ENCODE measurements at regions not wholly inside any gene's neighbourhood (a gene's known extent, or its start where the extent isn't known, plus 50 kb on each side); places are given as distances from the start of the nearest gene placed in this dataset.

- no peak for TF ChIP-seq CTCF (IDR thresholded peaks at IDR 0.05; ENCODE audit: poor library complexity)
- TF ChIP-seq EZH2phosphoT487 (IDR thresholded peaks at IDR 0.05; ENCODE audit: low read depth, severe bottlenecking, unreplicated experiment) = no peak
- TF ChIP-seq EZH2 (IDR thresholded peaks at IDR 0.05; ENCODE audit: borderline replicate concordance) = no peak
Observed at GRCh38 chr12:59886131-59886733, 290.4 kb downstream of the SLC16A7 start.

All from hepatocyte (in vitro differentiated cells).